ENCODE measurements at regions not wholly inside any gene's neighbourhood (a gene's known extent, or its start where the extent isn't known, plus 50 kb on each side); places are given as distances from the start of the nearest gene placed in this dataset.

GRCh38 chrX:13511241-13511943 is 58.0 kb upstream of the EGFL6 start (continued):
- TF ChIP-seq HSF1 (IDR thresholded peaks at IDR 0.05; ENCODE audit: low read depth, low read length) (no peak), YBX1 (IDR thresholded peaks at IDR 0.05) (no peak), SRF (IDR thresholded peaks at IDR 0.05; ENCODE audit: low read depth in 2 of 2, low read length in 2 of 2) (no peak), GATAD2B (conservative IDR thresholded peaks at IDR 0.05; ENCODE audit: low read depth) (no peak)

DNA sequence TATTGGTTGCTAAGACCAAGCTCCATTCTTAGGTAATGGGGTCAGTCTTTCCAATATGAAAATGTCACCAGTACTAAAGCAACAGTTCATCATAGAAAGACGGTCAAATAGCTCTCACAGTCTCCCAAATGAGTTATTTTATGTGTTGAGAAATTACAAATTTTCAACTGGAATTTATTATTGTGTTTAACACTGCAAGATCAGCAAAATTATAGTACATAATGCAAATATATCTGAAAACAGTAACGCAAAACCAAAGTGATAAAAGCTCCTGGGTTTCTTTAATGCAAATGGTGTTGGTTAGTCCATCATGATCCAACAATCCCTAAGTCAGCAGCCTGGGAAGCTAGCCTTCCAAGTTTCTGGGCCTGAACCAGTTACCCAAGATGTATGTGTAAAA is 61.5 kb upstream of the EGFL6 start:
- no peak overlapping the region for H2AFZ ChIP-seq (ENCODE audit: control insufficient read depth, low read depth, low read length)
- no peak for DNase-seq (ENCODE audit: low read depth, low spot score)
- H3K79me2 ChIP-seq (ENCODE audit: control insufficient read depth, insufficient read depth, low read length): no peaks in the 10 kb centered on the region
- FAIRE-seq: no peak
- H3K36me3 ChIP-seq (ENCODE audit: control insufficient read depth in 2 of 2, insufficient read depth in 2 of 2, low read length in 1 of 2): no peaks in the 10 kb centered on the region
- POLR2A ChIA-PET: no interaction called here
- H3K4me3 ChIP-seq: no peak overlapping the region
- no peaks in the 10 kb centered on the region for H3K27me3 ChIP-seq (replicated peaks in 1 of 2; ENCODE audit: control insufficient read depth in 2 of 2, insufficient read depth in 2 of 2, low read length in 1 of 2)
- no peak for ATAC-seq
- CTCF ChIA-PET: interaction anchor here (0.7 to 7.2 kb wide), 26 partner anchors 14 to 1612 kb away, joined by 3 to 143 read pairs (median 6); partner anchors contain the start of gene GEMIN8
- intact Hi-C loops (cut with micrococcal nuclease; ENCODE audit: unreplicated experiment): loop anchor here (5.0 to 10.0 kb wide), 2 partner anchors 244 to 387 kb away; no protein-coding TSS in a partner anchor
- H3K27ac ChIP-seq (ENCODE audit: control insufficient read depth, insufficient read depth): no peak overlapping the region
- RAD21 ChIA-PET (ENCODE audit: unreplicated experiment): interaction anchor here (1.8 to 2.6 kb wide), 6 partner anchors 137 to 611 kb away, joined by 4 to 48 read pairs (median 8); no protein-coding TSS in a partner anchor
- no peaks in the 10 kb centered on the region for H4K20me1 ChIP-seq (ENCODE audit: control insufficient read depth, insufficient read depth)
- H3K9ac ChIP-seq (ENCODE audit: control insufficient read depth, insufficient read depth, low read length): no peak overlapping the region
- in situ Hi-C loops (cut with MboI): loop anchor here (5.0 to 10.0 kb wide), 3 partner anchors 147 to 524 kb away; partner anchors contain the start of gene TCEANC
- 48% methylated on average over 2 of the region's 2 CpGs for WGBS (ENCODE audit: insufficient coverage, insufficient replicate concordance, low lambda C conversion rate, missing lambda C conversion rate)
- no peaks in the 10 kb centered on the region for H3K4me1 ChIP-seq (ENCODE audit: control insufficient read depth, insufficient read depth, low read length)
- H3K4me2 ChIP-seq (ENCODE audit: control insufficient read depth, insufficient read depth): no peak overlapping the region
- SMC1A ChIA-PET (ENCODE audit: uncharacterized antibody, unreplicated experiment): interaction anchor here (0.6 to 5.3 kb wide), 19 partner anchors 8 to 562 kb away, joined by 3 to 86 read pairs (median 4); no protein-coding TSS in a partner anchor
- no peaks in the 10 kb centered on the region for H3K9me3 ChIP-seq (replicated peaks; ENCODE audit: control insufficient read depth, insufficient read depth, low read length)
- BruUV-seq (replicated peaks): no TSS peak
- no peak for TF ChIP-seq RBBP5 (conservative IDR thresholded peaks at IDR 0.05)
- TF ChIP-seq HDAC6 (IDR thresholded peaks at IDR 0.05; ENCODE audit: unreplicated experiment): no peak
- no peak for TF ChIP-seq MTA2 (IDR thresholded peaks at IDR 0.05; ENCODE audit: low read depth)
- TF ChIP-seq NR2C2 (IDR thresholded peaks at IDR 0.05; ENCODE audit: borderline replicate concordance, control insufficient read depth, insufficient read length, low read depth): no peak
- TF ChIP-seq USF2 (IDR thresholded peaks at IDR 0.05; ENCODE audit: borderline replicate concordance, low read depth, low read length): no peak
- no peak for TF ChIP-seq SREBF2 (IDR thresholded peaks at IDR 0.05; ENCODE audit: low read length)
- TF ChIP-seq RUNX3 (IDR thresholded peaks at IDR 0.05; ENCODE audit: low read length): no peak
- no peak for TF ChIP-seq TAF1 (IDR thresholded peaks at IDR 0.05; ENCODE audit: borderline replicate concordance, low read depth, low read length)
- no peak for TF ChIP-seq GABPA (IDR thresholded peaks at IDR 0.05; ENCODE audit: low read depth)
- TF ChIP-seq JUND (IDR thresholded peaks at IDR 0.05; ENCODE audit: low read depth, low read length): no peak
- no peak for TF ChIP-seq ZBTB33 (IDR thresholded peaks at IDR 0.05)
